Type B pancreatic cell (in vitro differentiated cells): ENCODE measurements at regions not wholly inside any gene's neighbourhood (a gene's known extent, or its start where the extent isn't known, plus 50 kb on each side); places are given as distances from the start of the nearest gene placed in this dataset.
"Not testable (repeated sequence)": the region's sequence is repeated elsewhere in the genome, so short reads cannot be mapped to it uniquely, and the experiment has no call there.

Experiments used
- DNase-seq: peaks from one replicate; pipeline ENCODE4 v3.0.0; 2021; ENCODE audit warnings: mixed read lengths; ENCODE audit not compliant: unreplicated experiment; ENCODE audit errors: extremely low spot score
- H3K27ac Mint-ChIP-seq: 2 replicates; pipeline ENCODE4 v1.8.0; 2021; ENCODE audit warnings: mild to moderate bottlenecking, mixed read lengths
- H3K27me3 Mint-ChIP-seq: 2 replicates; pipeline ENCODE4 v1.8.0; 2021; ENCODE audit warnings: mixed read lengths
- H3K36me3 Mint-ChIP-seq: 2 replicates; pipeline ENCODE4 v1.8.0; 2021; ENCODE audit warnings: mixed read lengths
- H3K4me1 Mint-ChIP-seq: one replicate; pipeline ENCODE4 v1.8.0; 2021; ENCODE audit warnings: mixed read lengths; ENCODE audit not compliant: unreplicated experiment
- H3K4me3 Mint-ChIP-seq: 2 replicates; pipeline ENCODE4 v1.8.0; 2021; ENCODE audit warnings: mild to moderate bottlenecking, mixed read lengths
- H3K9me3 Mint-ChIP-seq: 2 replicates; pipeline ENCODE4 v1.8.0; 2021; ENCODE audit warnings: mixed read lengths
- CTCF ChIP-seq: fragments of 200-600 bp; sonication (generic); conservative IDR thresholded peaks from 2 replicates; pipeline ENCODE4 v1.5.0; 2021; ENCODE audit warnings: antibody characterized with exemption, mild to moderate bottlenecking

DNA sequence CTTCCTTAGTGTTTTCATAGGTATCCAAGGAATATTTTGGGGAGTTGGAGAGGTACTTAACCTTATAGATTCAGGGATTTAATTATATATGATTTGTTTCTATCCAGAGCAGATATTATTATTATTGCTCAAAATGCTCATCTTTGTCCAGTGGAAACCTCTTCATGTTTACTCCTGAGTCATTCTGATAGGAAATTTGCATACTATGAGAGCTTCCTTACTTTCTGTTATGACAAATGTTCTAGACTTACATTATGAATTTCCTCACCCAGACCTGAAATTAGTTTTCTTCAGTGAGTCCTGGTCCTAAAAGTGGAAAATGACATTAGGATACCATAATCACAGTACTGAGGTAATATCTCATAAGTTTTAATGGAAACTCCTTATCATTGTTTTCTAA is 57.5 kb upstream of the PLPPR5 start:
- no peaks in the 10 kb centered on the region for H3K4me1 Mint-ChIP-seq
- TF ChIP-seq CTCF, result no peak
- DNase-seq, result no peak
- H3K36me3 Mint-ChIP-seq, result no peaks in the 10 kb centered on the region
- no peak overlapping the region for H3K27ac Mint-ChIP-seq
- H3K9me3 Mint-ChIP-seq, result no peaks in the 10 kb centered on the region
- no peaks in the 10 kb centered on the region for H3K27me3 Mint-ChIP-seq
- H3K4me3 Mint-ChIP-seq, result no peak overlapping the region

DNA sequence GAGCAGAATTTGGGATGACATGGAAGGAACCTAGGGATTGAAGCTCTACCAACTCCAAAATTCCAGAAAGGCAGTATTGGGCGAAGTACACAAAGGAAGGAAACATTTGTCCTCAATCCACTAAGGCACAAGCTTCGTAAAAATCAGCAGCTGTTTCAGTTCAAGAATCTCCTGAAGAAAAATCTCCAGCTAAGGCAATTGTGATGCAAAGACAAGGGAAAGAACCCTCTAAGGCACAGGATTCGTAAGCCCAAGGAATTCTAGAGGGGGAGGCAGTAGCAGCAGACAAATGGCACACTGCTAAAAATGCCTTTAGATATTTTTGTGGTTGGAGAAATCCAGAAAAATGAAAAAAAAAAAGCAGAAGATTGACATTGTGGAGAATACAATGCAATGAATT is 64.5 kb upstream of the PLPPR5 start:
- H3K9me3 Mint-ChIP-seq, result no peaks in the 10 kb centered on the region
- H3K27me3 Mint-ChIP-seq, result no peaks in the 10 kb centered on the region
- no peaks in the 10 kb centered on the region for H3K4me1 Mint-ChIP-seq
- H3K36me3 Mint-ChIP-seq, result no peaks in the 10 kb centered on the region
- H3K27ac Mint-ChIP-seq, result no peak overlapping the region
- TF ChIP-seq CTCF, result no peak
- no peak for DNase-seq
- H3K4me3 Mint-ChIP-seq, result no peak overlapping the region

- H3K9me3 Mint-ChIP-seq, H3K36me3 Mint-ChIP-seq, H3K4me1 Mint-ChIP-seq, DNase-seq, H3K4me3 Mint-ChIP-seq, H3K27ac Mint-ChIP-seq, H3K27me3 Mint-ChIP-seq: not testable (repeated sequence)
Measured at GRCh38 chr1:99078529-99078928, 73.9 kb upstream of the PLPPR5 start.

DNA sequence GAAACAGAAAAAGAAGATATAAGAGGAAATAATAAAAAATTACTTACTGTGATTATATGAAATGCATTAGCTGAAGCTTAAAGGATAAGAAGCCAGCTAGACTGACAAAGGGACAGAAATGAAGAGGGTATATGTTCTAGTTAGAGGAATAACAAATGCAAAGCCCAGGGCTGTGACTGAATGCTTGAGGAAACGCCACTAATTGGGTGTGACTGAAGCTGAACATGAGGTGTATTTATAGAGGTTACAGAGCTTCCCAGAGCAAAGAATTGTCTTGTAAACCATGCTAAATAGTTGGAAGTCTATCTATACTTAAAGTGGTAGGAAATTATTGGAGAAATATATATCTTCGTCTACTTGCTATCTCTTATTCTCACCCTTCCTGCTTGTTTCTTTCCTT is 77.7 kb upstream of the PLPPR5 start:
- H3K27ac Mint-ChIP-seq, result no peak overlapping the region
- no peak for TF ChIP-seq CTCF
- H3K4me3 Mint-ChIP-seq, result no peak overlapping the region
- no peaks in the 10 kb centered on the region for H3K4me1 Mint-ChIP-seq
- no peaks in the 10 kb centered on the region for H3K27me3 Mint-ChIP-seq
- no peaks in the 10 kb centered on the region for H3K9me3 Mint-ChIP-seq
- no peaks in the 10 kb centered on the region for H3K36me3 Mint-ChIP-seq
- DNase-seq, result no peak

- H3K9me3 Mint-ChIP-seq, result no peaks in the 10 kb centered on the region
- H3K4me1 Mint-ChIP-seq, result no peaks in the 10 kb centered on the region
- TF ChIP-seq CTCF, result no peak
- H3K36me3 Mint-ChIP-seq, result no peaks in the 10 kb centered on the region
- DNase-seq, result no peak
- H3K27me3 Mint-ChIP-seq, result no peaks in the 10 kb centered on the region
- no peak overlapping the region for H3K27ac Mint-ChIP-seq
- no peak overlapping the region for H3K4me3 Mint-ChIP-seq
Measured at GRCh38 chr1:99083338-99083737, 78.7 kb upstream of the PLPPR5 start.

GRCh38 chr1:99084562-99084961 is 79.9 kb upstream of the PLPPR5 start:
- H3K27ac Mint-ChIP-seq, result no peak overlapping the region
- no peak for DNase-seq
- TF ChIP-seq CTCF, result no peak
- H3K27me3 Mint-ChIP-seq, result no peaks in the 10 kb centered on the region
- H3K36me3 Mint-ChIP-seq, result no peaks in the 10 kb centered on the region
- no peaks in the 10 kb centered on the region for H3K9me3 Mint-ChIP-seq
- no peaks in the 10 kb centered on the region for H3K4me1 Mint-ChIP-seq
- H3K4me3 Mint-ChIP-seq, result no peak overlapping the region
